HG02885 (cell line): ENCODE measurements at regions not wholly inside any gene's neighbourhood (a gene's known extent, or its start where the extent isn't known, plus 50 kb on each side); places are given as distances from the start of the nearest gene placed in this dataset.

Experiments
- ATAC-seq: cut with Tn5 transposase; IDR thresholded peaks from one replicate; pipeline ENCODE4 v1.9.1; 2021; ENCODE audit warnings: mild to moderate bottlenecking; ENCODE audit not compliant: unreplicated experiment, poor library complexity

GRCh38 chr15:97692301-97693015 lies 268.0 kb upstream of the ARRDC4 start:
- ATAC-seq, result no peak

- no peak for ATAC-seq
These were observed 266.0 kb upstream of the ARRDC4 start for GRCh38 chr15:97694456-97694855.

GRCh38 chr15:97703400-97703799 lies 257.1 kb upstream of the ARRDC4 start:
- no peak for ATAC-seq

- ATAC-seq, result no peak
These were observed 254.4 kb upstream of the ARRDC4 start for GRCh38 chr15:97706059-97706458.

GRCh38 chr15:97708252-97708651 lies 252.3 kb upstream of the ARRDC4 start:
- no peak for ATAC-seq

- ATAC-seq, result no peak
These were observed 248.0 kb upstream of the ARRDC4 start for GRCh38 chr15:97712530-97712929.

- ATAC-seq, result no peak
These were observed 242.7 kb upstream of the ARRDC4 start for GRCh38 chr15:97717806-97718205.

GRCh38 chr15:97718509-97718908 lies 242.0 kb upstream of the ARRDC4 start:
- no peak for ATAC-seq

- no peak for ATAC-seq
These were observed 231.7 kb upstream of the ARRDC4 start for GRCh38 chr15:97728791-97729190.

GRCh38 chr15:97729270-97729669 lies 231.2 kb upstream of the ARRDC4 start:
- ATAC-seq, result no peak

GRCh38 chr15:97730315-97730714 lies 230.2 kb upstream of the ARRDC4 start:
- ATAC-seq, result no peak

GRCh38 chr15:97731859-97732258 lies 228.6 kb upstream of the ARRDC4 start:
- ATAC-seq, result no peak

- ATAC-seq, result no peak
These were observed 227.1 kb upstream of the ARRDC4 start for GRCh38 chr15:97733373-97733772.

GRCh38 chr15:97736748-97737147 lies 223.8 kb upstream of the ARRDC4 start:
- no peak for ATAC-seq

GRCh38 chr15:97745481-97746071 lies 214.9 kb upstream of the ARRDC4 start:
- peak; percentile 87 for ATAC-seq

- no peak for ATAC-seq
These were observed 213.2 kb upstream of the ARRDC4 start for GRCh38 chr15:97747342-97747741.

- ATAC-seq, result no peak
These were observed 211.9 kb upstream of the ARRDC4 start for GRCh38 chr15:97748576-97748975.

- ATAC-seq, result no peak
These were observed 210.4 kb upstream of the ARRDC4 start for GRCh38 chr15:97750060-97750459.

- no peak for ATAC-seq
These were observed 204.8 kb upstream of the ARRDC4 start for GRCh38 chr15:97755726-97756125.

GRCh38 chr15:97759363-97759762 lies 201.1 kb upstream of the ARRDC4 start:
- ATAC-seq, result no peak

GRCh38 chr15:97761110-97761509 lies 199.4 kb upstream of the ARRDC4 start:
- ATAC-seq, result no peak

GRCh38 chr15:97783240-97783639 lies 177.3 kb upstream of the ARRDC4 start:
- no peak for ATAC-seq
